ENCODE measurements at regions not wholly inside any gene's neighbourhood (a gene's known extent, or its start where the extent isn't known, plus 50 kb on each side); places are given as distances from the start of the nearest gene placed in this dataset.

DNA sequence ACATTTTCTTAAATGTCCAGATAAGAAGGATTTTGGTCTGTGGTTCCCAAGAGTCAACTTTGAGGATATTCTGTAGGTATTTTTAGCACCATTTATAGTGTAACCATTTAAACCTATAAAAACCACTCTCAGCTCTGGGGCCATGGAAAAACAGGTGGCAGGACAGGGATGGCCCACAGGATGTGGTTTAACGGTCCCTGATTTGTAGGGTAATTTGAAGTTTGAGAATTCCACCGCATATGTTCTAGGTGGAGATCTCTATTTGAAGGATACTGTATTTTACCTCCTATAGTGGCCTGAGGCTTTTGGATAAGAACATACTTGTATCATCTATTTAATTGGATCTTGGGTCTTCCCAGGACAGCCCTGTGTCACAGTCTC, 62.4 kb upstream of the IGLL5 start:
- DNase-seq = no peak

DNA sequence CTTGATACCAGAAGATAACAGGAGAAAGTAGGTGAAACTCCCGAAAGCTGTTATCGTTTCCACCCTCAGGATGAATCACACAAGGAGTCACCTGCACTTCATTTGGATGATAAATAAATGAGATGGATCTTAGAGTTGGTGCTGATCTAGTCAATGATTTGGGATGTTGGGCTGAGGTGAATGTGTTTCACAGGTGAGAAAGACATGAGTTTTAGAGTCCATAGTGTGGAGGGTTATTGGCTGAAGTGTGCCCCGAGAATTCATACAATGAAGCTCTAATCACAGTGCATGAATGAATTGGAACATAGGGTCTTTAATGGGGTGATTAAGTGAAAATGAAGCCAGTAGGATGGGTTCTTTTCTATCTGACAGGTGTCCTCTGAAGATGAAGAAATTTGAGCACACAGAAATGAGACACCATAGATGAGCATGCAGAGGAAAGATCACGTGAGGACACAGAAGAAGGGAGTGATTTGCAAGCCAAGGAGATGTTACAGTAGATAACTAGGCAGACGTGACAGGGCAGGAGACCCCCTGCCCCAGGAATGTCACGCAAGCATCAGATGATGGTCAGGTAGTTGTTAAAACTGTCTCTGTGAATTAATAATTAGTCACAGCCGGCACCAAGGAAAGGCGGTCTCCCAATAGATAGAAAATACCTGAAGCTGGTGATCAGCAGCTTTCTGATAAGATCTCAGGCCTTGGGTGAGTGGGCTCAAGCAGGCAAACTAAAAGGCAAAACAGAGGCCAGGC, 60.3 kb upstream of the IGLL5 start:
- DNase-seq = no peak

DNA sequence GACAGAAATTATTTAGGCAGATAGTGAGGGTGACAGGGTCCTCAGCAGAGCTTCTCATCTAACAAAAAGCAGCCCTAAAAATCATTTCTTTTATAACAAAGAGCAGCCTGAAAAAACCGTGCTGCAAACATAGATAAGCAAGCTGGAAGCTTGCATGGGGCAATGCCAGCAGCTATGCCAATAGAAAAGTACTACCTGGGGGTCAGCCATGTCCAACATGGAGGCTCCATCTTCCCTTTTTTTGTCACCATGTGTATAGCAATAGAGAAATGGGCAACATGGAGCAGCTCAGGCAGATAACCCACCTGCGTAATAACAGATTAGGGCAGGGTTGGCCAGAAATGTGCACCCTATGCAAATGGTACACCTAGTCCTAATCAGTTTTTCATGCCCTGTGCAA, 57.4 kb upstream of the IGLL5 start:
- no peak for DNase-seq

DNA sequence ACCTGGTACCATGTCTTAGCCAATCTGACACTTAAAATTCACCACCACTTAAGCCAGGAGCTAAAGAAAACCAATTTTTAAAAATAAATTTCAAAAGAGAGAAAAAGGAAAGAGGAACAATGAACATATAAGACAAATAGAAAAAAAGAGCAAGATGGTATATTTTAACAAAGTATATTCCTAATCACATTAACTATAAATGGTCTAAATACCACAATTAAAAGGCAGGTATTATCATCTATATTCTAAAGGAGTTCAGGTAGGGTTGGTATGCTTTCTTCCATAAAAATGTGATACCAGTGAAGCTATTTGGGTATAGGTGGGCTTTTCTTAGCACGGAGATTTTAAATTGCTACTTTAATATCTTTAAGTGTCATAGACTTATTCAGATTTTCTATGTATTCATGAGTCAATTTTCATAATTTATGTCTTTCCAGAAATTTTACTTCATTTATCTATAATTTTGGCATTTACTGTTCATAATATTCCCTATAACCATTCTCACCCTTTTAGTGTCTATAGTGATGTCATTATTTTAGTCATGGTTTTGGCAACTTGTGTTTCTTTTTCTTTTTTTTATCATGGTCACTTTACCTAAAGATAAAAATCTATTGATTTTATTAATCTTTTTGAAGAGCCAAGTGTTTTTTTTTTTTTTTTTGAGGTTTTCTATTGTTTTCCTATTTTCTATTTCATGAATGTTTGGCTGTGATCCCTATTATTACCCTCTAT, 56.5 kb upstream of the IGLL5 start:
- DNase-seq = no peak

DNA sequence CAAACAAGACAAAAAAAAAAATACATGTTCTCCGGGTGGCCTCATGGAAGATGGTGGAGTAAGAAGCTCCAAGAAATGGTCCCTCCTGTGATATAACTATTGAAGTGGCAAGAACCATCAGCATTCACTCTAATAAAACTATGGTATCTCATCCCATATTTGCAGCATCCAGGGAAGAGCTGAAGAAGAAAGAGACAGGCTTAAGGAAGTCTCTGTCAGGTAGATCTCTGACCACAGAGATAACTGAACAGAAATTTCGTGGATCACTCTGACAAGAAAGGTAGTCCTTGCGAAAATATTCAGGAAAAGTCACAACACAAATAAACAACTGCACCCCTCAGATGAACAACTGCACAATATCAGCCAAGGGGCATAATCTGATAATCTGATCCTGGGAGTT, 54.6 kb upstream of the IGLL5 start:
- DNase-seq = no peak

DNA sequence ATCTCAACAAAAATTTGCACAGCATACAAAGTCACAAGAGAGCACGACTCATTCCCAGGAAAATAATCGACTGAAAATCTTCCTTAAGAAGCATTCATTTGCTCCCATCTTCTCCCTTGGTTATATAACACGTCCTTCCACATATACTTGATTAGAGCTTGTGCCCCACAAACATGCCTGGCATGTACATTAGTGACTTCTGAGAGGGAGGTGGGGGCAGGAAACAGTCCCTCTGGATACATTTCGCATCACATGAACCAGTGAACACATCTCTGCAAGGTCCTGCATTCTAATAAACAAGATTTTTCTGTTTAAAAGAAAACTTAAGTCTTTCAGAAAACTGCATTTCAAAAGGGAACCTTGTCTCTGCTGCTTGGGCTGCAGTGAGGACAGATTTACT, 54.1 kb upstream of the IGLL5 start:
- no peak for DNase-seq

DNA sequence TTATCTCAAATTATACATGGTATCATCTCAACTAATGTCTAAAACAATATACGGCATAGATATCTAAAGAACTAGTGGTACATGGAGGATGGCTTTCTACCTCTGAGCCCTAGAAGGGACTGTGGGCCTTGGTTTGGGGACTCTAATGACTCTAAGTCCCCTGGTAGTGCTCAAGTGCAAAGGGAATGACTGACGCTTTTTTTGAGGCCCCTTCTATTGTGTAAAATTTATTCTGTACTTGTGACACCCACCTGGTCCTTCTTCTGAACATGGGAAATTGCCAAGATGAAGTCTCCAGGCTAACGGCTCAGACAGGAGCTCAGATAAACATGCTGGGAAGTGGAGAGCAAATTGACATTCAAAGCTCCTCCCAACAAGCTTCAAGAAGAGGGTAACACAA, 53.4 kb upstream of the IGLL5 start:
- no peak for DNase-seq

DNA sequence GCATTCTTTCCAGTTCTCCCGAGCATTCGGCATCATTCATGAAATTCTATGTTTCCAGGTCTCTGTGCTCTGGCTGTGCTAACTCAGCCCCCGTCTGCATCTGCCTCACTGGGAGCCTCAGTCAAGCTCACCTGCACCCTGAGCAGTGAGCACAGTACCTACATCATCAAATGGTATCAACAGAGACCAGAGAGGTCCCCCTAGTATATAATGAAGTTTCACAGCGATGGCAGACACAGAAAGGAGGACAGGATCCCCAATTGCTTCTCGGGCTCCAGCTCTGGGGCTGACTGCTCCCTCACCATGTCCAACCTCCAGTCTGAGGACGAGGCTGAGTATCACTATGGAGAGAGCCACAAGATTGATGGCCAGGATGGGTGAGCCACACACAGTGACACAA, 52.8 kb upstream of the IGLL5 start:
- no peak for DNase-seq

DNA sequence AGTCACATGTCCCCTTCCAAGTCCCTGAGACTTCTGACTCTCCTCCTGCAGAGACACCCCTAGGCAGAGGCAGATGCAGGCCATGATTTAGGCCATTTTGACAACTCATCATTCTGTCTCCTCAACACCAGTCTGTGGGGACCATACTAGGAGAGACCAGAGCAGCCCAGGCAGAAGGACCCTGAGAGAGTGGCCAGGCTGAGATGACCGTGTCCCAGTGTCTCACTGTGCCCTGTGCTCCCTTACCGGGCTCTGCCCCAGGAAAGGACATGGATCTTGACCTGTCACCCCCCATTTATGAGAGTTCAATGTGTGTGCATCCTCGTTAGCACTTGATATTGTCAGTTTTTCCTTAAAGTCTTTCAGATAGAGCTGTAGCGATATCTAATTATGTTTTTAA, 52.4 kb upstream of the IGLL5 start:
- no peak for DNase-seq

DNA sequence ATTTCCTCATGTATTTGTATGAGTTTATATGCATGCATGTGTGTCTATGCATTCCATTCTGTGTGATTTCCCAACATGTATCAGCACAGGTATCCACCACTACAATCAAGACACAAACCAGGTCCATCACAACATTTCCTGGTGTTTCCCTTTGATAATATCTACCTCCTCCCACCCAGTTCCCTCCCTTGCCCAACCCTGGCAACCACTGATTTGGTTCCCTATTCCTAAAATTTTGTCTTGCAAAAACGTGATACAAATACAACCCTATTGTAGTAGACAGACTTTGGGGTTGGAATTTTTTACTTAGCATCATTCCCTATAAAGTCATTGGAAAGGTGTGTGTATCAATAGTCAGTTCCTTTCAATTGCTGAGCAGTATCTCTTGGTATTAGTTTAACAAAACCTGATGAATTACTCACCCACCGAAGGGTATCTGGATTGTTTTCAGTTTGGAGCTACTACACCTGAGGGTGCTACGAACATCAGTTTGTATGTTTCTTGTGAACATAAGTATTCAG, 51.8 kb upstream of the IGLL5 start:
- no peak for DNase-seq

DNA sequence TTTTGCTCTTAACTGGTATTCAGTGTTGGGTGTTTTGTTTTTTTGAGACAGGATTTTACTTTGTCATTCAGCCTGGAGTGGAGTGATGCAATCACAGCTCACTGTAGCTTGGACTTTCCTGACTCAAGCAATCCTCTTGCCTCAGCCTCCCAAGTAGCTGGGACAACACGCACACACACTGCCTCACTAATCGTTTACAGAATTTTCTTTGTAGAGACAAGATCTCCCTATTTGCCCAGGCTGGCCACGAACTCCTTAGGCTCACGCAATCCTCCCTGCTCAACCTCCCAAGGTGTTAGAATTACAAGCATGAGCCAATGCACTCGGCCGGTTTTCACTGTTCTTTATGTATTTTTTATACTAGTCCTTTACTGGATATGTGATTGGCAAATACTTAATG, 51.0 kb upstream of the IGLL5 start:
- no peak for DNase-seq
